Kidney epithelial cell (primary cell): ENCODE measurements at regions not wholly inside any gene's neighbourhood (a gene's known extent, or its start where the extent isn't known, plus 50 kb on each side); places are given as distances from the start of the nearest gene placed in this dataset.
"Not testable (repeated sequence)": the region's sequence is repeated elsewhere in the genome, so short reads cannot be mapped to it uniquely, and the experiment has no call there.

Experiments used
- DNase-seq: peaks from one replicate; pipeline ENCODE4 v3.0.0-alpha.2; 2010; ENCODE audit warnings: low read depth
- H3K27me3 ChIP-seq: 2 replicates; pipeline ENCODE4 v1.6.0; 2011; ENCODE audit warnings: low read length; ENCODE audit not compliant: control insufficient read depth, insufficient read depth
- H3K36me3 ChIP-seq: 2 replicates; pipeline ENCODE4 v1.5.1; 2011; ENCODE audit warnings: low read length; ENCODE audit not compliant: control insufficient read depth, insufficient read depth
- H3K4me3 ChIP-seq: 2 replicates; pipeline ENCODE4 v1.5.1; 2011; ENCODE audit warnings: low read depth, mild to moderate bottlenecking, control low read depth, low read length
- CTCF ChIP-seq: IDR thresholded peaks from 2 replicates; pipeline ENCODE4 v1.5.1; 2011; ENCODE audit warnings: mild to moderate bottlenecking, moderate library complexity, low read length, control low read depth, inconsistent platforms; ENCODE audit not compliant: insufficient read depth, poor library complexity, severe bottlenecking

DNA sequence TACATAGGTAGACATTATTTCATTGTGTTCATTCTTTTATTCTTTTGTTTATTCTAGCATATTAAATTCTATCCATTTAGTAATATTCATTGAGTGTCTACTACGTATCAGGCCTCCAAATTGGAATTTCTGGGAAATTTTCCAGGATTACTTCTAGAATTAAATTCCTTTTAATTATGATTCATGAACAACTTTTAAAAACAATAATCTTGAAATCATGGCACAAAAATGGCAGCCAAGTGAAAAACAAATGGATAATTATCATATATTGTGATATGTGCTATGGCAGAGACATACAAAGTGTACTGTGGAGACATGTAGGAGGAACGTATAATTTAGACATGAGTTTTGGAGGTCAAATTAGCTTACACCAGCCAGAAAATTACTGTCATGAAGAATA is 868.5 kb downstream of the FAT4 start:
- no peaks in the 10 kb centered on the region for H3K27me3 ChIP-seq
- H3K36me3 ChIP-seq, result no peaks in the 10 kb centered on the region
- no peak overlapping the region for H3K4me3 ChIP-seq
- TF ChIP-seq CTCF, result no peak
- DNase-seq, result no peak

DNA sequence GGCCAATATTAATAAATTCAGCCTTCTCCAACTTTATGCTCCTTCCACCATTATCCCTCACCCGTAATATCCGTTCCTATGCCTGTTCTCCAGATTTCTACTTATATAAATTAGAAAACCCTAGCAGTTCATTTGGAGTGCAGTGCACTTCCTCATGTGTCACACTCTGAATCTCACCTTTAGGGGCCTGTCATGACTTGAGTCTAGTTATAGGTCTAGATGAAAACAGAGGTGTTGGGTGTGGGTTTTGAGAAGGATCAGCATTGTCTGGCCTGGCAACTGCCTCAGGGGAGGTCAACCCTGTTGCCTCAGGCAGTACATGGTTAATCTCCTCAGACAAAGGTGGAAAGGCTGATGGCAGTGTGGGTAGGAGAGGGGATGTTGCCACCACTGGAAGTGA is 876.8 kb downstream of the FAT4 start:
- Histone ChIP-seq H3K4me3 (no peak overlapping the region), H3K36me3 (no peaks in the 10 kb centered on the region), H3K27me3 (no peaks in the 10 kb centered on the region)
- DNase-seq, result no peak
- TF ChIP-seq CTCF, result no peak

DNA sequence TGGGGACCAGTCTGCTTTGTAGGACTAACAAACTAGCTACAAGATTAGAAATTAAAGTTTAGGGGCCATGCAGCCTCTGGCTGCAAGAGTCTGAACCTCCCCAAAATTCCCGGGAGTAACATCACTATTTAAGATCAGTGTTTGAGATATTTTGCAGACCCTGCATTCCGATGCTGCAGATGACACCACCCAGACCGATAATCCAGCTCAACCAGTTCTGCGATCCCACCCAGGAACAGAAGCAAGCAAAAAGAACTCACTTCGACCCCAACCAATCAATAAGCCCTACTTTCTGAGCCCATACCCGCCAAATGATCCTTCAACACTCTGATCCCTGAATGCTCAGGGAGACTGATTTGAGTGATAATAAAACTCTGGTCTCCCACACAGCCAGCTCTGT is 877.8 kb downstream of the FAT4 start:
- Histone ChIP-seq H3K36me3 (no peaks in the 10 kb centered on the region), H3K27me3 (no peaks in the 10 kb centered on the region), H3K4me3 (no peak overlapping the region)
- DNase-seq, result no peak
- TF ChIP-seq CTCF, result no peak

DNA sequence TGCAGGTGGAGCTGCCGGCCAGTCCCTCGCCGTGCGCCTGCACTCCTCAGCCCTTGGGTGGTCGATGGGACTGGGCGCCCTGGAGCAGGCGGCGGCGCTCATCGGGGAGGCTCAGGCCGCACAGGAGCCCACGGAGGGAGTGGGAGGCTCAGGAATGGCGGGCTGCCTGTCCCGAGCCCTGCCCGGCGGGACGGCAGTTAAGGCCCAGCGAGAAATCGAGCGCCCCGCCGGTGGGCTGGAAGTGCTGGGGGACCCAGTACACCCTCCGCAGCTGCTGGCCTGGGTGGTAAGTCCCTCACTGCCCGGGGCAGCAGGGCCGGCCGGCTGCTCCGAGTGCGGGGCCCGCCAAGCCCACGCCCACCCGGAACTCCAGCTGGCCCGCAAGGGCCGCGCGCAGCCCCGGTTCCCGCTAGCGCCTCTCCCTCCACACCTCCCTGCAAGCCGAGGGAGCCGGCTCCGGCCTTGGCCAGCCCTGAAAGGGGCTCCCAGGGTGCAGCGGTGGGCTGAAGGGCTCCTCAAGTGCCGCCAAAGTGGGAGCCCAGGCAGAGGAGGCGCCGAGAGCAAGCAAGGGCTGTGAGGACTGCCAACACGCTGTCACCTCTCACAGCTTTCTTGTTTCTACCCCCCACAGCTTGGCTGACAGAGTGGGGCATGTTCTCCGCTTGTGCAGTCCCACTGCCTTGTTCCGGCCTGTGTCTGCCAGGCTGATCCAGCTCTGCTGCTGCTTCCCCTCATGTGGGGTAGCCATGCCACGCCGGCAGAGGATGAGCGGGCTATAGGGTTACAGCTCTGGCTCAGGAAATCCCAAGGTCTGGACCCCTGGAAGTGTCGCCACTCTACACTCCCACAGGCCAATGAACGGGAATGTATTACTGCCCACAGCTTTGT is 886.7 kb downstream of the FAT4 start:
- H3K4me3 ChIP-seq, result not testable (repeated sequence)

DNA sequence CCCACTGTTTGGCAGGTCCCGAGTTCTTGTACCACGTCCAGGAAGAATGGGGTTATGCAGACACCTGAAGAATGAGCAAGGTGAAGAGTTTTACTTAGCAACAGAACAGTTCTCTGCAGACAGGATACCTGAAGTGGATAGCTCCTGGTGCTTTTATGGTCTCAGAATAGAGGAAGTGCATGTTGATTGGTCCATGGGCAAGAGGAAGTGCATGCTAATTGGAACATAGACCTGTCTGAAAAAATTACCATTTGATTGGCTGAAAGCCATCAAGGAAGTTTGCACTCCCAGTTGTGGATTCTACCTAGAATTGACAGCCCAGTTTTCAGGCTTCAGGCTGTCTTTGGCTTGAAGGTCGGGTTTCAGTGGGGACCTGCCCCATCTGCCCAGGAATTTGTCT is 887.5 kb downstream of the FAT4 start:
- TF ChIP-seq CTCF, result no peak
- no peak overlapping the region for H3K4me3 ChIP-seq
- H3K27me3 ChIP-seq, result no peaks in the 10 kb centered on the region
- no peaks in the 10 kb centered on the region for H3K36me3 ChIP-seq
- DNase-seq, result no peak

More for the DNA sequence above, 886.7 kb downstream of the FAT4 start:
- not testable (repeated sequence) for DNase-seq, H3K27me3 ChIP-seq, H3K36me3 ChIP-seq

DNA sequence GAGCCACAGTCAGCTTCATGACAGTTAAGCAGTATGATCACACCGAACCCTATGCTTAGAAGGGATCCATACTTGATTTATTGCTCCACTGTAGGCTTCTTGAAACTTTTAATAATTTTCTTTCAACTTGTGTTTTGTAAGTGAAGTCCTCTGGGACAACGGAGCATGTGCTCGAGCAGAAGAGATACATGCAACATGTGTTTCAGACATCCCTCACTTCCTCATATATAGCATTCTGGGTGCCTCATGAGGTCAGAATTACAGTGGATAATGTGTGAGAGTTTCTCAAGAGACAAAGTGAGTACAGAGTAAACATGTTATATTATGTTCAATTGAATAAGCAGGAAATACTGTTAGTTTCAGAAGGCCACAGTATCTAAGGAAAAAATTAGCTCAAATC is 893.2 kb downstream of the FAT4 start:
- H3K36me3 ChIP-seq, result no peaks in the 10 kb centered on the region
- DNase-seq, result no peak
- H3K27me3 ChIP-seq, result no peaks in the 10 kb centered on the region
- no peak for TF ChIP-seq CTCF
- H3K4me3 ChIP-seq, result no peak overlapping the region
